Stimulated activated CD8-positive, alpha-beta memory T cell treated with anti-CD3 and anti-CD28 coated beads, Interleukin-12 subunit alpha, Interleukin-12 subunit beta, amount 100 ng/mL, for 24 hours (primary cell): ENCODE measurements at regions not wholly inside any gene's neighbourhood (a gene's known extent, or its start where the extent isn't known, plus 50 kb on each side); places are given as distances from the start of the nearest gene placed in this dataset.
"Not testable (repeated sequence)": the region's sequence is repeated elsewhere in the genome, so short reads cannot be mapped to it uniquely, and the experiment has no call there.

Experiments used
- DNase-seq: peaks from one replicate; pipeline ENCODE4 v3.0.0-alpha.2; 2020; ENCODE audit errors: extremely low read depth

- DNase-seq, result not testable (repeated sequence)
These were observed 56.1 kb downstream of the ZNF22 start for GRCh38 chr10:45056806-45057205.

DNA sequence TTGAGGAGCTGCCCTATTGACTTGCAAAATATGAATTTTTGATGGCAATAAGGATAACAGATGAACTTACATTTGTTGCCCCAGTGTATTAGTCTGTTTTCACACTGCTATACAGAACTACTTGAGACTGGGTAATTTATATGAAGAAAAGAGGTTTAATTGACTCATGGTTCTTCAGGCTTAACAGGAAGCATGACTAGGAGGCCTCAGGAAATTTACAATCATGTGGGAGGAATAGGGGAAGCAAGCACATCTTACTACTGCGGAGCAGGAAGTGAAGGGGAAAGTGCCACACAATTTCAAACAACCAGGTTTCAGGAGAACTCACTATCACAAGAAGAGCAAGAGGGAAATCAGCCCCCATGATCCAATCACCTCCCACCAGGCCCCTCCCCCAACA lies 57.9 kb downstream of the ZNF22 start:
- DNase-seq, result no peak

- DNase-seq, result no peak
These were observed 58.4 kb downstream of the ZNF22 start for GRCh38 chr10:45058992-45059561.

GRCh38 chr10:45059632-45060031 lies 58.9 kb downstream of the ZNF22 start:
- DNase-seq, result no peak

DNA sequence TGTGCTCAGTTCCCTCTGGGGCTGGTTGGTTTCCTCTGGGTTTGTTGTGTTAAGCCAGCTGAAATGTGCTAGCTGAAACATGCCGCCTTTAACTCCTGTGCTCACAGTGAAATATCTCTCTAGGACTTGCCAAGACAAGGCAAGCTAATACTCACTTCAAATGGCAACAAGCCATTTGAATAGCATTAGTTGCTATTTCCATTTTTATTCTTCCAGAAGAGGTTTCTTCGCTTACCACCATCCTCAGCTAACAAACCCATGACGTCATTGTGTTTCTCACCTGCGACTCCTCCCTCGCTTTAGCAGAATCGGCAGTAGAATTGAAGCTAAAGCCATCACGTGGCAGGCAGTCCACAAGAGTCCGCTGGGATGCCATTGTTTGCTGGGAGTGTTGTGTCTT lies 61.3 kb downstream of the ZNF22 start:
- DNase-seq, result no peak

GRCh38 chr10:45063591-45064231 lies 63.0 kb downstream of the ZNF22 start:
- no peak for DNase-seq

DNA sequence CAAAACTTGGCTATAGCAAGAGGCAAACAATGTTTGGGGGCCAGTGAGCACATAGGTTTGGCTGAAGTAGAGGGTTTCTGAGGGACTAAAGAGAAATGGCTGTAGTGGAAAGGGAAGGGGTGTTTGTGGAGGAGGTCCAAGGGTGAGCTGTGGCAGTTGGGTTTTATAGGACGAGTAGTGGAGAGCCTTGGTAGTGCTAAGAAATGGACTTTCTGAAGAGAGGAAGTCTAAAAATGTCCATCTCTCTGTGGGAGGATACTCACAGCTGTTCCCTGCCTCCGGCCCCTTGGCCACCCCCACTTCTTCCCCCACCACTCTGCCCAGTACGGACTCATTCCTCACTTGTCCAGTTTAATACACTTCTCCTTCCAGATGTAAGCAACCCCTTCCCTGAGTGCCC lies 64.3 kb downstream of the ZNF22 start:
- DNase-seq, result no peak

DNA sequence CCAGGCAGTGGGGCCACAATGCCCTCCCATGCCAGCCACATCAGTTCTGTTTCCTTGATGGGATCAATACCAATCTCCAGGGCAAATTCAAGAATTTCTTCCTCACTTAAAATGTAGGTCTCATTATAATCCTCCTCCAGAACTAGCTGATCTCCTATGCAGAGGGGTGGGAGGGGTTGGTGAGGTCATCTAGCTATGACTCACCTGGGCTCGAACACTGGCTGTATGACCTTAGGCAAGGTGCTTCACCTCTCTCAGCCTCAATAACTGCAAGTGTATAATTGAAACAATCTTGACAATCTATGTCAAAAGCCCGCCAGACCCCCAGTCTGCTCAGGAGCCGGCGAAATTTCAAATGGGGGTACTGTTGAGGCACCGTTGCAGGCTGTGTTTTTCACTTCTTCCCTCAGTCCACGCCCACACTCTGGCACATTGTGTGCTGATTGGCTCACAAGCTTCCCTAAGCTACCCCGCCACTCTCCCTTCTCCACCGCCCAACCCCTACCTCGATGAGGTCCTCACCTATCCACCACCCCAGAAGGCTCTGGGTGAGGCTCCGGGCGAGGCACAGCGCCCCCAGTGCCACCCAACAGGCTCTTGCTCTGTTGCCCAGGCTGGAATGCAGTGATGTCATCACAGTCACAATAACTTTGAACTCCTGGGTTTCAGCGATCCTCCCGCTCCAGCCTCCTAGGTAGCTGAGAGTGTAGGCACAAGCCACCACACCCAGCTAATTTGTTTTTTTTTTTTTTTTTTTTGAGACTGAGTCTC lies 70.5 kb downstream of the ZNF22 start:
- DNase-seq, result no peak

DNA sequence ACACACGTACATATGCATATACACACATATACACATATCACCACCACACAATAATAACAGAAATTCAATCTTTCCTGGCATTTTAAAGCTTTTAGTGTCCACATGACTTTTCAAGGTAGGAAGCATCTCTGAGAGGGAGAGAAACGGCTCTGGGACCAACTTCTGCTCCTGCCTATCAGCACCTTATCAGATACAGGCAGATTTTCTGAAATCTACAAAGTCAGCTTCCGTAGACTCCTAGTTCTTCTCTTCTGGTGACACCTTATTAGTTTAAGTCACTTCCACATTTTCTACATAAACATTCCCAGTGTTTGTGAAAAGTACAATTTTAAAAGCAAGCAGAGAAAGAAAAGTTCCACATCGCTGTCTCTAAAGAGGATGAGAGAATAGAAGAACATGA lies 74.5 kb downstream of the ZNF22 start:
- DNase-seq, result no peak

DNA sequence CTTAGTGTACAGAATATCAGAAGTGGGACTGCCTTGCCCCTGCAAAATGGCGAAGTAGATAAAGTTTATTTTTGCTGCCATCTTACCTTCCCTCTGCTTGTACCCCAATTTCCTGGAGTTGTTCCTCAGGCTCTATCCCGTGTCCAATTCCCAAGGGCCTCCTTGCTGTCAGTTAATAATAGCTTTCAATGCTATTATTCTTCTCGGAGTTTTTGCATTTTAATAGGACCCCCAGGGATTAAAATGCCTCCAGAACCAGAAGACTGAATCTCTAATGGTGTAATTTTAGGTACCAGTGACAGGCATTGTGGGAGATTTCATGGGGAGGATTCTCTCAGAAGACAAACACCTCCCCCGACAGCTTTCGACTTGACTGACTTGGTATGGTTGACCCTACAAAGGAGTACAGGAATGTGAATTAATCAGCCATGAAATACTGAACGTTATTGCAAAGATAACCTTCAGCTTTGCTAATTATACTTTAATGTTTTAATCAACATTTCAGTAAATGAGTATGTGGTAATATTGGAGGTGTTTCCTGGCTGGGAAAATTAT lies 75.2 kb downstream of the ZNF22 start:
- DNase-seq, result no peak

- DNase-seq, result peak; percentile 1
These were observed 76.2 kb downstream of the ZNF22 start for GRCh38 chr10:45076891-45077290.

DNA sequence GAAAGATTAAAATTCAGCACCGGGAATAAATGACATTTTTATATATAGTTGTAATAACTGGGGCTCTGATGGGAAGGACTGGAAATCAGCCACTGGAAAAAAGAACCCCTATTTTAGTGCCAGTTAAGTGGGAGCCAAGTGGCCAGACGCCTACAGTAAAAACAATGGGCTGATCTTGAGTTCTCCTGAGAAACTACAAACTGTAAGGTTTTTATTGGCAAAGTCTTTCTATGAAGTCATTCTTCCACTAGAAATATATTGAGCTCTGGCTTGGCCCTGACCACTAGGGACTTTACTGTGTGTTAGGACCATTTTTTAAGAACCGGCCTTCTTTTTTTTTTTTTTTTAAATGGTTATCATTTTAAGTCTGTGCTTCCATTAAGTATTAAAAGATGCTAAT lies 79.6 kb downstream of the ZNF22 start:
- DNase-seq, result no peak

- DNase-seq, result no peak
These were observed 81.5 kb downstream of the ZNF22 start for GRCh38 chr10:45082176-45082575.

- no peak for DNase-seq
These were observed 91.2 kb downstream of the ZNF22 start for GRCh38 chr10:45091968-45092367.

GRCh38 chr10:45093945-45094344 lies 93.2 kb downstream of the ZNF22 start:
- DNase-seq, result no peak

DNA sequence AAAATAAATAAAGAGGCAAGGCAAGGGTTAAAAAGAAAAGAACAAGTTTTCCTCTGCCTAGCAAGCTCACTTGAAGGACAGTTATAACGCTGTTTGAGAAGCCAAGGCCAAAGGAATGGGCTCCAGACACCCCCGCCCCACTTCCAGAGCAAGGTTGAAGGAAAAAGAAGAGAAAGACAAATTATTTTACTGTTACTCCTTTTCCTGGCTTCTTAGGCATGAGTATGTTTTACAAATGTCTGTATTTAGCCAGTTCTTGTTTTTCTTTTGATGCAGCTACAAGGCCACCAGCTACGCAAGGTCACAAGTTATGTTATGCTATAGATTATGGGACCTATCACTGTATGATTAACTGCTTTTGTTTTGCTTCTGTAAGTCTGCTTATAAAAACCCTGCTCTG lies 94.6 kb downstream of the ZNF22 start:
- DNase-seq, result no peak

DNA sequence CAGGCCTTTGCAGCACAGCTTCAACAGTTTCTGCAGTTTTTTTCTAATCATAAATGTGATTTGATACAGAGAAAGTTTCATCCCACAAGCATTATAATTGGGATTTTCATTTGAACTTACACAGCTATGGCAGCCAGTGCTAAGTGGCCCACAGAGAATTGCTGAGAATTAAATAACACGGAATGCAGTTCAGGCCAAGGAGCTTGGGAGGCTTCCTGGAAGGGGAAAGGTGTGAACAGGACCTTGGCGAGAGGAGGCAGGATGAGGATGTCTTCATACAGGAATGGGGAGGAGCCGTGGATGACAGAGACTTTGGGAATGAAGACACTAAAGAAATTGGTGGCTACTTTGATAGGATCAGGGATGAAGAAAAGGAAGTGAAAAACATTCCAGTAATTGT lies 95.3 kb downstream of the ZNF22 start:
- no peak for DNase-seq

- DNase-seq, result no peak
These were observed 99.7 kb downstream of the ZNF22 start for GRCh38 chr10:45100429-45100828.

- DNase-seq, result no peak
These were observed 104.0 kb downstream of the ZNF22 start for GRCh38 chr10:45104674-45105073.

- DNase-seq, result not testable (repeated sequence)
These were observed 104.6 kb downstream of the ZNF22 start for GRCh38 chr10:45105309-45105708.

DNA sequence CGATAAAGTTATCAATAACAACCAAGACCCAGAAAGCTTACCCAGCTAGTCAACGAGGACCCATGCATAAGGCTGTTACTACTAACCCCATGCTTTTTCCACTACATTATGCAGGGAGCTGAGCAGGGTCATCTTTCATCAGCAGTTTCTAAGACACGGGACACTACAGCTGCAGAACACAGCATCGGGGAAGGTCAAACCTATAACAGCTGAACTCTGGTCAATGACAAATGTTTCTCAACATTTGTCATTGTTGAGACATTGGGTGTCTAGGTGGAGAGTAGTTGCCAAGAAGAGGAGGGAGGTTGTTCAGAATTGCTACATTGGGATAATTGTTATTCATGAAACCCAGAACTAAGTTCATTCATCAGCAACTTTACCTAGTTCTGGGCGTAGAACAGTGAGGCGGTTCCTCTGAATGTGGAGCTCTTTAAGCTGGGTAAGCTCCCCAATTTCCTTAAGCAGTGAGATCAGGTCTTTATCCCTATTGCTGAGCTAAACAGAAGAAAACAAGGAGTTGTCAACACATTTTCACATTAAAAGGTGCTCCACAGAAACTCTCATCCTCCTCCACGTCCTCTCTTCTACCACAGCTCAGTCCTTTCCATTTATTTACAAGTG lies 105.6 kb downstream of the ZNF22 start:
- DNase-seq, result no peak

GRCh38 chr10:45111509-45111908 lies 110.8 kb downstream of the ZNF22 start:
- DNase-seq, result no peak
